ENCODE measurements at regions not wholly inside any gene's neighbourhood (a gene's known extent, or its start where the extent isn't known, plus 50 kb on each side); places are given as distances from the start of the nearest gene placed in this dataset.

GRCh38 chr5:167308466-167308865 is 983.0 kb upstream of the WWC1 start:
- CTCF ChIA-PET: no interaction called here
- intact Hi-C loops (cut with micrococcal nuclease): no loop called here
- H3K27me3 Mint-ChIP-seq: peaks cover 0 to under 1% (median 0%) of the 10 kb centered on the region in 5 donors

GRCh38 chr5:167309941-167310517 is 981.4 kb upstream of the WWC1 start:
- Mint-ChIP-seq H3K36me3 (no peaks in the 10 kb centered on the region), H3K27ac (no peak overlapping the region), H3K9me3 (peaks cover 0 to 11% (median 2%) of the 10 kb centered on the region in 11 donors), H3K4me1 (no peaks in the 10 kb centered on the region), H3K27me3 (peaks cover 0 to 4% (median 0%) of the 10 kb centered on the region in 5 donors), H3K4me3 (no peak overlapping the region)
- no peaks in the 10 kb centered on the region for H3K9me3 ChIP-seq (ENCODE audit: control insufficient read depth in 2 of 3, low read length in 3 of 3)
- H3K36me3 ChIP-seq (ENCODE audit: control insufficient read depth in 2 of 3, insufficient read depth in 3 of 3, low read length in 3 of 3): no peaks in the 10 kb centered on the region
- no peaks in the 10 kb centered on the region for H3K4me1 ChIP-seq (ENCODE audit: control insufficient read depth in 2 of 2, insufficient read depth in 2 of 2, low read length in 2 of 2)
- intact Hi-C loops (cut with micrococcal nuclease): no loop called here
- ChIA-PET CTCF (no interaction called here), POLR2A (no interaction called here)
- H3K27me3 ChIP-seq (ENCODE audit: control insufficient read depth in 2 of 2, insufficient read depth in 2 of 2, low read length in 2 of 2): no peaks in the 10 kb centered on the region
- ATAC-seq (no peak), DNase-seq (no peak)
- H3K4me3 ChIP-seq (ENCODE audit: low read length): no peak overlapping the region
- no peak overlapping the region for H3K27ac ChIP-seq (ENCODE audit: low read depth, low read length)

More at GRCh38 chr5:167308466-167308865, 983.0 kb upstream of the WWC1 start:
- Mint-ChIP-seq H3K4me1 (no peaks in the 10 kb centered on the region), H3K4me3 (no peak overlapping the region), H3K36me3 (no peaks in the 10 kb centered on the region), H3K9me3 (peaks cover 0 to 11% (median 2%) of the 10 kb centered on the region in 11 donors), H3K27ac (no peak overlapping the region)
- Histone ChIP-seq H3K27me3 (ENCODE audit: control insufficient read depth in 2 of 2, insufficient read depth in 2 of 2, low read length in 2 of 2) (no peaks in the 10 kb centered on the region), H3K4me3 (ENCODE audit: low read length) (no peak overlapping the region), H3K9me3 (ENCODE audit: control insufficient read depth in 2 of 3, low read length in 3 of 3) (no peaks in the 10 kb centered on the region), H3K36me3 (ENCODE audit: control insufficient read depth in 2 of 3, insufficient read depth in 3 of 3, low read length in 3 of 3) (no peaks in the 10 kb centered on the region), H3K4me1 (ENCODE audit: control insufficient read depth in 2 of 2, insufficient read depth in 2 of 2, low read length in 2 of 2) (no peaks in the 10 kb centered on the region), H3K27ac (ENCODE audit: low read depth, low read length) (no peak overlapping the region)
- DNase-seq: no peak
- ATAC-seq: no peak
- POLR2A ChIA-PET: no interaction called here

GRCh38 chr5:167311340-167311739 is 980.1 kb upstream of the WWC1 start:
- no peaks in the 10 kb centered on the region for H3K36me3 ChIP-seq (ENCODE audit: control insufficient read depth in 2 of 3, insufficient read depth in 3 of 3, low read length in 3 of 3)
- peaks cover 0 to 11% (median 2%) of the 10 kb centered on the region in 11 donors for H3K9me3 Mint-ChIP-seq

GRCh38 chr5:167312225-167312624 is 979.2 kb upstream of the WWC1 start:
- H3K4me1 ChIP-seq (ENCODE audit: control insufficient read depth in 2 of 2, insufficient read depth in 2 of 2, low read length in 2 of 2): no peaks in the 10 kb centered on the region
- POLR2A ChIA-PET: no interaction called here
- no peaks in the 10 kb centered on the region for H3K9me3 ChIP-seq (ENCODE audit: control insufficient read depth in 2 of 3, low read length in 3 of 3)
- CTCF ChIA-PET: no interaction called here
- Mint-ChIP-seq H3K4me3 (no peak overlapping the region), H3K27me3 (peaks cover 0 to 4% (median 0%) of the 10 kb centered on the region in 5 donors), H3K27ac (no peak overlapping the region), H3K4me1 (no peaks in the 10 kb centered on the region), H3K9me3 (peaks cover 0 to 15% (median 0%) of the 10 kb centered on the region in 11 donors), H3K36me3 (no peaks in the 10 kb centered on the region)
- ATAC-seq: no peak
- no peak for DNase-seq
- intact Hi-C loops (cut with micrococcal nuclease): no loop called here
- H3K27me3 ChIP-seq (ENCODE audit: control insufficient read depth in 2 of 2, insufficient read depth in 2 of 2, low read length in 2 of 2): no peaks in the 10 kb centered on the region
- no peak overlapping the region for H3K4me3 ChIP-seq (ENCODE audit: low read length)
- H3K36me3 ChIP-seq (ENCODE audit: control insufficient read depth in 2 of 3, insufficient read depth in 3 of 3, low read length in 3 of 3): no peaks in the 10 kb centered on the region
- no peak overlapping the region for H3K27ac ChIP-seq (ENCODE audit: low read depth, low read length)

More at GRCh38 chr5:167311340-167311739, 980.1 kb upstream of the WWC1 start:
- H3K27me3 Mint-ChIP-seq: peaks cover 0 to 4% (median 0%) of the 10 kb centered on the region in 5 donors
- intact Hi-C loops (cut with micrococcal nuclease): no loop called here
- Histone ChIP-seq H3K27me3 (ENCODE audit: control insufficient read depth in 2 of 2, insufficient read depth in 2 of 2, low read length in 2 of 2) (no peaks in the 10 kb centered on the region), H3K4me3 (ENCODE audit: low read length) (no peak overlapping the region), H3K27ac (ENCODE audit: low read depth, low read length) (no peak overlapping the region), H3K4me1 (ENCODE audit: control insufficient read depth in 2 of 2, insufficient read depth in 2 of 2, low read length in 2 of 2) (no peaks in the 10 kb centered on the region), H3K9me3 (ENCODE audit: control insufficient read depth in 2 of 3, low read length in 3 of 3) (no peaks in the 10 kb centered on the region)
- CTCF ChIA-PET: no interaction called here
- H3K4me3 Mint-ChIP-seq: no peak overlapping the region
- no peak overlapping the region for H3K27ac Mint-ChIP-seq
- H3K4me1 Mint-ChIP-seq: no peaks in the 10 kb centered on the region
- no peaks in the 10 kb centered on the region for H3K36me3 Mint-ChIP-seq
- DNase-seq: no peak
- POLR2A ChIA-PET: no interaction called here
- ATAC-seq: no peak

- no peak overlapping the region for H3K4me3 Mint-ChIP-seq
- intact Hi-C loops (cut with micrococcal nuclease): no loop called here
- no peak overlapping the region for H3K4me3 ChIP-seq (ENCODE audit: low read length)
- no peak overlapping the region for H3K27ac Mint-ChIP-seq
- ChIA-PET CTCF (interaction anchor here (0.9 kb wide), 1 partner anchor 41 kb away, joined by 3 read pairs; no protein-coding TSS in a partner anchor), POLR2A (no interaction called here)
- no peak overlapping the region for H3K27ac ChIP-seq (ENCODE audit: low read depth, low read length)
- peaks cover 0 to 4% (median 0%) of the 10 kb centered on the region in 5 donors for H3K27me3 Mint-ChIP-seq
- DNase-seq (no peak), ATAC-seq (no peak)
- H3K9me3 ChIP-seq (ENCODE audit: control insufficient read depth in 2 of 3, low read length in 3 of 3): no peaks in the 10 kb centered on the region
- no peaks in the 10 kb centered on the region for H3K27me3 ChIP-seq (ENCODE audit: control insufficient read depth in 2 of 2, insufficient read depth in 2 of 2, low read length in 2 of 2)
- H3K4me1 Mint-ChIP-seq: no peaks in the 10 kb centered on the region
- H3K36me3 Mint-ChIP-seq: no peaks in the 10 kb centered on the region
- no peaks in the 10 kb centered on the region for H3K4me1 ChIP-seq (ENCODE audit: control insufficient read depth in 2 of 2, insufficient read depth in 2 of 2, low read length in 2 of 2)
- peaks cover 0 to 14% (median 0%) of the 10 kb centered on the region in 11 donors for H3K9me3 Mint-ChIP-seq
- H3K36me3 ChIP-seq (ENCODE audit: control insufficient read depth in 2 of 3, insufficient read depth in 3 of 3, low read length in 3 of 3): no peaks in the 10 kb centered on the region
Measured at GRCh38 chr5:167315762-167316161, 975.7 kb upstream of the WWC1 start.

GRCh38 chr5:167317884-167318283 is 973.6 kb upstream of the WWC1 start:
- intact Hi-C loops (cut with micrococcal nuclease): no loop called here
- CTCF ChIA-PET: no interaction called here
- no peaks in the 10 kb centered on the region for H3K4me1 ChIP-seq (ENCODE audit: control insufficient read depth in 2 of 2, insufficient read depth in 2 of 2, low read length in 2 of 2)
- POLR2A ChIA-PET: no interaction called here
- DNase-seq (no peak), ATAC-seq (no peak)
- H3K9me3 Mint-ChIP-seq: peaks cover 0 to 14% (median 2%) of the 10 kb centered on the region in 11 donors
- no peak overlapping the region for H3K27ac Mint-ChIP-seq
- H3K4me3 ChIP-seq (ENCODE audit: low read length): no peak overlapping the region
- no peaks in the 10 kb centered on the region for H3K36me3 ChIP-seq (ENCODE audit: control insufficient read depth in 2 of 3, insufficient read depth in 3 of 3, low read length in 3 of 3)
- H3K27me3 ChIP-seq (ENCODE audit: control insufficient read depth in 2 of 2, insufficient read depth in 2 of 2, low read length in 2 of 2): no peaks in the 10 kb centered on the region
- no peaks in the 10 kb centered on the region for H3K9me3 ChIP-seq (ENCODE audit: control insufficient read depth in 2 of 3, low read length in 3 of 3)
- no peaks in the 10 kb centered on the region for H3K4me1 Mint-ChIP-seq
- H3K4me3 Mint-ChIP-seq: no peak overlapping the region
- H3K27ac ChIP-seq (ENCODE audit: low read depth, low read length): no peak overlapping the region
- no peaks in the 10 kb centered on the region for H3K36me3 Mint-ChIP-seq
- peaks cover 0 to 4% (median 0%) of the 10 kb centered on the region in 5 donors for H3K27me3 Mint-ChIP-seq

GRCh38 chr5:167319243-167319642 is 972.2 kb upstream of the WWC1 start:
- ChIA-PET CTCF (no interaction called here), POLR2A (no interaction called here)
- no peak overlapping the region for H3K27ac Mint-ChIP-seq
- Histone ChIP-seq H3K27ac (ENCODE audit: low read depth, low read length) (no peak overlapping the region), H3K4me1 (ENCODE audit: control insufficient read depth in 2 of 2, insufficient read depth in 2 of 2, low read length in 2 of 2) (no peaks in the 10 kb centered on the region), H3K27me3 (ENCODE audit: control insufficient read depth in 2 of 2, insufficient read depth in 2 of 2, low read length in 2 of 2) (no peaks in the 10 kb centered on the region), H3K4me3 (ENCODE audit: low read length) (no peak overlapping the region), H3K9me3 (ENCODE audit: control insufficient read depth in 2 of 3, low read length in 3 of 3) (no peaks in the 10 kb centered on the region), H3K36me3 (ENCODE audit: control insufficient read depth in 2 of 3, insufficient read depth in 3 of 3, low read length in 3 of 3) (no peaks in the 10 kb centered on the region)
- peaks cover 0 to 14% (median 2%) of the 10 kb centered on the region in 11 donors for H3K9me3 Mint-ChIP-seq
- H3K4me1 Mint-ChIP-seq: no peaks in the 10 kb centered on the region
- no peaks in the 10 kb centered on the region for H3K27me3 Mint-ChIP-seq
- ATAC-seq (no peak), DNase-seq (no peak)
- H3K36me3 Mint-ChIP-seq: no peaks in the 10 kb centered on the region
- intact Hi-C loops (cut with micrococcal nuclease): no loop called here
- no peak overlapping the region for H3K4me3 Mint-ChIP-seq

All from naive thymus-derived CD4-positive, alpha-beta T cell (primary cell).